GM12878 (cell line): ENCODE measurements at regions not wholly inside any gene's neighbourhood (a gene's known extent, or its start where the extent isn't known, plus 50 kb on each side); places are given as distances from the start of the nearest gene placed in this dataset.

Experiments
- ATAC-seq: fragments of 200-7000 bp; cut with Tn5 transposase; 3 replicates; pipeline ENCODE4 v1.9.1; 2020; ENCODE audit warnings: mild to moderate bottlenecking, moderate library complexity
- BruUV-seq: library from RNA; stranded (reverse); fragments of 400-500 nt; replicated peaks from 2 replicates; lab custom pipeline; 2021; lab: Mats Ljungman, UMichigan
- CTCF ChIA-PET: fragments of 300-600 bp; sonication (Branson Sonifier 250); formaldehyde crosslinking; extraction: SDS; loops from one replicate; lab custom pipeline; 2021; ENCODE audit warnings: inconsistent platforms; lab: Yijun Ruan, JAX
- POLR2A ChIA-PET: fragments of 350-600 bp; formaldehyde crosslinking; extraction: SDS; loops from one replicate; lab custom pipeline; 2021; ENCODE audit warnings: inconsistent platforms; lab: Charles Lee
- RAD21 ChIA-PET: fragments of 300-600 bp; sonication (Branson Sonifier 250); formaldehyde crosslinking; loops from one replicate; lab custom pipeline; 2023; ENCODE audit warnings: antibody characterized with exemption; ENCODE audit not compliant: unreplicated experiment; lab: Charles Lee
- SMC1A ChIA-PET: fragments of 300-600 bp; sonication (Branson Sonifier 250); formaldehyde crosslinking; loops from one replicate; lab custom pipeline; 2023; ENCODE audit not compliant: unreplicated experiment, uncharacterized antibody; lab: Charles Lee
- DNase-seq: peaks from one replicate; pipeline ENCODE4 v3.0.0-alpha.2; 2011; ENCODE audit warnings: low read depth, low spot score
- FAIRE-seq: peaks from 3 replicates; lab custom pipeline; 2011; peaks lifted over from hg19 to GRCh38; lab: Jason Lieb, UNC
- H2AFZ ChIP-seq: 2 replicates; pipeline ENCODE4 v1.6.0; 2011; ENCODE audit warnings: low read depth, low read length, control low read depth; ENCODE audit not compliant: control insufficient read depth
- H3K27ac ChIP-seq: 2 replicates; pipeline ENCODE4 v1.5.1; 2011; ENCODE audit warnings: control low read depth; ENCODE audit not compliant: control insufficient read depth, insufficient read depth
- H3K27me3 ChIP-seq, 2 experiments: replicated peaks in 1 of 2; 2 replicates each; pipeline versions ENCODE4 v1.6.0 to v1.6.1; 2011; ENCODE audit warnings: low read length in 1 of 2; ENCODE audit not compliant: control insufficient read depth in 2 of 2, insufficient read depth in 2 of 2
- H3K36me3 ChIP-seq, 2 experiments: 2 replicates each; pipeline ENCODE4 v1.5.1; 2011; ENCODE audit warnings: low read length in 1 of 2; ENCODE audit not compliant: control insufficient read depth in 2 of 2, insufficient read depth in 2 of 2
- H3K4me1 ChIP-seq: 2 replicates; pipeline ENCODE4 v1.6.1; 2011; ENCODE audit warnings: mild to moderate bottlenecking, low read length, moderate library complexity, mixed read lengths; ENCODE audit not compliant: control insufficient read depth, insufficient read depth
- H3K4me2 ChIP-seq: 2 replicates; pipeline ENCODE4 v1.6.0; 2011; ENCODE audit warnings: control low read depth; ENCODE audit not compliant: control insufficient read depth, insufficient read depth
- H3K4me3 ChIP-seq: fragments of 200-600 bp; sonication (generic); 2 replicates; pipeline ENCODE4 v1.5.1; 2016
- H3K79me2 ChIP-seq: 2 replicates; pipeline ENCODE4 v1.6.0; 2011; ENCODE audit warnings: low read length; ENCODE audit not compliant: control insufficient read depth, insufficient read depth
- H3K9ac ChIP-seq: 2 replicates; pipeline ENCODE4 v1.8.0; 2011; ENCODE audit warnings: low read length, control low read depth, mixed read lengths; ENCODE audit not compliant: control insufficient read depth, insufficient read depth
- H3K9me3 ChIP-seq: replicated peaks from 3 replicates; pipeline ENCODE4 v1.5.1; 2011; ENCODE audit warnings: mild to moderate bottlenecking, low read length; ENCODE audit not compliant: control insufficient read depth, insufficient read depth
- H4K20me1 ChIP-seq: 2 replicates; pipeline ENCODE4 v1.6.0; 2011; ENCODE audit not compliant: control insufficient read depth, insufficient read depth
- E2F8 ChIP-seq: fragments of 450-650 bp; IDR thresholded peaks from 2 replicates; pipeline ENCODE4 v1.6.1; 2018; ENCODE audit warnings: mild to moderate bottlenecking, low read depth, moderate library complexity; ENCODE audit not compliant: partially characterized antibody
- HDGF ChIP-seq: fragments of 450-650 bp; IDR thresholded peaks from 2 replicates; pipeline ENCODE4 v1.6.1; 2016; ENCODE audit warnings: antibody characterized with exemption
- KDM1A ChIP-seq: fragments of 200-600 bp; sonication (generic); IDR thresholded peaks from 2 replicates; pipeline ENCODE4 v1.6.1; 2016; ENCODE audit warnings: borderline replicate concordance
- RAD51 ChIP-seq: fragments of 450-650 bp; IDR thresholded peaks from 2 replicates; pipeline ENCODE4 v1.6.1; 2016; ENCODE audit warnings: moderate library complexity, mild to moderate bottlenecking, inconsistent platforms
- WGBS: methylation state at CpG from one replicate; pipeline ENCODE4 v1.1.6; 2016; ENCODE audit warnings: low lambda C conversion rate; ENCODE audit not compliant: insufficient replicate concordance, insufficient coverage; ENCODE audit errors: missing lambda C conversion rate; 5-methylcytosine and 5-hydroxymethylcytosine counted together
- in situ Hi-C: fragments of 300-500 bp; cut with MboI; formaldehyde crosslinking; loops from 9 replicates; pipeline ENCODE4 v1.14.3; 2018; ENCODE audit warnings: mixed read lengths
- intact Hi-C: fragments of 100-400 bp; cut with micrococcal nuclease; formaldehyde crosslinking; loops from one replicate; pipeline ENCODE4 v1.14.2; 2022; ENCODE audit not compliant: unreplicated experiment
- TF ChIP-seq, protein P1 (sequence below): IDR thresholded peaks from 2 replicates; pipeline ENCODE4 v1.6.1; 2011; ENCODE audit warnings: low read depth, mild to moderate bottlenecking, low read length, moderate library complexity, borderline replicate concordance; ENCODE audit errors: extremely low read depth
- TF ChIP-seq, protein P2 (sequence below): IDR thresholded peaks from 2 replicates; pipeline ENCODE4 v1.6.1; 2012; ENCODE audit warnings: low read depth, low read length, improper control_type of control experiment

- no peak for TF ChIP-seq E2F8
- TF ChIP-seq, protein P1, sequence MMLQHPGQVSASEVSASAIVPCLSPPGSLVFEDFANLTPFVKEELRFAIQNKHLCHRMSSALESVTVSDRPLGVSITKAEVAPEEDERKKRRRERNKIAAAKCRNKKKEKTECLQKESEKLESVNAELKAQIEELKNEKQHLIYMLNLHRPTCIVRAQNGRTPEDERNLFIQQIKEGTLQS: no peak
- TF ChIP-seq, all 136 proteins: peak for 0
These were observed 86.2 kb downstream of the CXCL12 start (continued) for GRCh38 chr10:44298713-44299112.

GRCh38 chr10:44297963-44298362 is 86.9 kb downstream of the CXCL12 start:
- Histone ChIP-seq H3K36me3 (no peaks in the 10 kb centered on the region), H3K4me3 (no peak overlapping the region), H3K27ac (no peak overlapping the region), H2AFZ (no peak overlapping the region), H3K4me2 (no peak overlapping the region), H3K9ac (no peak overlapping the region), H3K79me2 (no peaks in the 10 kb centered on the region), H3K27me3 (no peaks in the 10 kb centered on the region), H4K20me1 (no peaks in the 10 kb centered on the region), H3K4me1 (peaks cover 6% of the 10 kb centered on the region; the same call in 1 of the 2 replicates), H3K9me3 (no peaks in the 10 kb centered on the region)
- DNase-seq (no peak), ATAC-seq (no peak), FAIRE-seq (no peak)
- ChIA-PET SMC1A (no interaction called here), POLR2A (no interaction called here), CTCF (no interaction called here), RAD21 (no interaction called here)
- no TSS peak for BruUV-seq
- in situ Hi-C loops: no loop called here
- WGBS: 70% methylated on average over 6 of the region's 6 CpGs
- intact Hi-C loops: no loop called here
- TF ChIP-seq HDGF (no peak), RAD51 (no peak), KDM1A (no peak)
- TF ChIP-seq, protein P2, sequence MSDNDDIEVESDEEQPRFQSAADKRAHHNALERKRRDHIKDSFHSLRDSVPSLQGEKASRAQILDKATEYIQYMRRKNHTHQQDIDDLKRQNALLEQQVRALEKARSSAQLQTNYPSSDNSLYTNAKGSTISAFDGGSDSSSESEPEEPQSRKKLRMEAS: no peak
- TF ChIP-seq, all 136 proteins: peak for 0
